ENCODE measurements at regions not wholly inside any gene's neighbourhood (a gene's known extent, or its start where the extent isn't known, plus 50 kb on each side); places are given as distances from the start of the nearest gene placed in this dataset.

DNA sequence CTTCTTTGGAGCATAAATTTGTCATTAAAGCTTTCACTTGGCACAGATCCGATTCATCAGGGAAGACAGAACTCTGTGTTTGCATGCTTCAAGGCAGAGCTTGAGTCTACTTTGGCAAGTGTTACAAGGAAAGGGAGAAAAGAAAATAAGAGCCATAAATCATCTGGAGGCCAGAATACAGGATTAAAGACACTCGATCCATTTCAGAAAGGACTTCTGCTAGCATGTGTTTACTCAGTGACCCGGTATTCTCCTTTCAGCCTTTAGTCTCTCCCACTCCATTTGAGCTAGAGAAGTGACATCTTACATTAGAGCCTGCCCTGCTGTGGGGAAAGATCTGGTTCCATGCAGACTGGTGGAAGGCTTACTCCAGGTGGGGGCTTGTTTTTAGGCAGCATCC lies 306.4 kb downstream of the KLF5 start:
- TF ChIP-seq, protein P1, sequence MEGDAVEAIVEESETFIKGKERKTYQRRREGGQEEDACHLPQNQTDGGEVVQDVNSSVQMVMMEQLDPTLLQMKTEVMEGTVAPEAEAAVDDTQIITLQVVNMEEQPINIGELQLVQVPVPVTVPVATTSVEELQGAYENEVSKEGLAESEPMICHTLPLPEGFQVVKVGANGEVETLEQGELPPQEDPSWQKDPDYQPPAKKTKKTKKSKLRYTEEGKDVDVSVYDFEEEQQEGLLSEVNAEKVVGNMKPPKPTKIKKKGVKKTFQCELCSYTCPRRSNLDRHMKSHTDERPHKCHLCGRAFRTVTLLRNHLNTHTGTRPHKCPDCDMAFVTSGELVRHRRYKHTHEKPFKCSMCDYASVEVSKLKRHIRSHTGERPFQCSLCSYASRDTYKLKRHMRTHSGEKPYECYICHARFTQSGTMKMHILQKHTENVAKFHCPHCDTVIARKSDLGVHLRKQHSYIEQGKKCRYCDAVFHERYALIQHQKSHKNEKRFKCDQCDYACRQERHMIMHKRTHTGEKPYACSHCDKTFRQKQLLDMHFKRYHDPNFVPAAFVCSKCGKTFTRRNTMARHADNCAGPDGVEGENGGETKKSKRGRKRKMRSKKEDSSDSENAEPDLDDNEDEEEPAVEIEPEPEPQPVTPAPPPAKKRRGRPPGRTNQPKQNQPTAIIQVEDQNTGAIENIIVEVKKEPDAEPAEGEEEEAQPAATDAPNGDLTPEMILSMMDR (IDR thresholded peaks at IDR 0.05; ENCODE audit: low read length), result no peak
- no peak for TF ChIP-seq EZH2 (IDR thresholded peaks at IDR 0.05; ENCODE audit: borderline replicate concordance, low read length)
